ENCODE measurements at regions not wholly inside any gene's neighbourhood (a gene's known extent, or its start where the extent isn't known, plus 50 kb on each side); places are given as distances from the start of the nearest gene placed in this dataset.

GRCh38 chr20:22430746-22431168 is 153.6 kb downstream of the FOXA2 start (continued):
- peak; percentile 73; the same call in 1 of the 2 replicates for TF ChIP-seq ATF1 (CRISPR knock-in tag; IDR thresholded peaks at IDR 0.05)
- TF ChIP-seq RBM22 (optimal IDR thresholded peaks at IDR 0.05; ENCODE audit: low read length), result peak; percentile 87
- peak; percentile 96 for TF ChIP-seq PHF5A (CRISPR knock-in tag; IDR thresholded peaks at IDR 0.05; ENCODE audit: low read depth, unreplicated experiment)
- TF ChIP-seq ZNF143 (CRISPR knock-in tag; IDR thresholded peaks at IDR 0.05), result peak; percentile 47
- peak; percentile 94 for TF ChIP-seq ATF2 (CRISPR knock-in tag; IDR thresholded peaks at IDR 0.05)
- no peak for TF ChIP-seq ZNF18 (CRISPR knock-in tag; IDR thresholded peaks at IDR 0.05; ENCODE audit: insufficient replicate concordance)
- TF ChIP-seq PAX8 (CRISPR knock-in tag; IDR thresholded peaks at IDR 0.05; ENCODE audit: borderline replicate concordance), result no peak
- TF ChIP-seq FOSL1 (CRISPR knock-in tag; IDR thresholded peaks at IDR 0.05; ENCODE audit: borderline replicate concordance), result peak; percentile 34; the same call in 1 of the 2 replicates
- TF ChIP-seq ZNF138 (CRISPR knock-in tag; IDR thresholded peaks at IDR 0.05; ENCODE audit: low read depth), result no peak
- TF ChIP-seq ZNF788 (CRISPR knock-in tag; IDR thresholded peaks at IDR 0.05; ENCODE audit: borderline replicate concordance), result peak; percentile 88; the same call in 1 of the 2 replicates
- peak; percentile 90; the same call in 1 of the 2 replicates for TF ChIP-seq STAT6 (CRISPR knock-in tag; IDR thresholded peaks at IDR 0.05; ENCODE audit: borderline replicate concordance)
- TF ChIP-seq ZNF546 (CRISPR knock-in tag; conservative IDR thresholded peaks at IDR 0.05), result peak; percentile 45; the same call in 1 of the 2 replicates
- TF ChIP-seq HOXA3 (CRISPR knock-in tag; IDR thresholded peaks at IDR 0.05), result peak; percentile 98
- TF ChIP-seq MXD3 (CRISPR knock-in tag; IDR thresholded peaks at IDR 0.05), result peak; percentile 57; the same call in 1 of the 2 replicates
- no peak for TF ChIP-seq EEA1 (CRISPR knock-in tag; IDR thresholded peaks at IDR 0.05; ENCODE audit: borderline replicate concordance)
- no peak for TF ChIP-seq ATF7-NPFF (CRISPR knock-in tag; IDR thresholded peaks at IDR 0.05; ENCODE audit: low read depth)
- TF ChIP-seq YY1 (IDR thresholded peaks at IDR 0.05; ENCODE audit: insufficient read depth, insufficient replicate concordance, low read depth, low read length), result peak; percentile 81
- TF ChIP-seq THAP7 (CRISPR knock-in tag; IDR thresholded peaks at IDR 0.05), result peak; percentile 95
- TF ChIP-seq NCOA1 (CRISPR knock-in tag; IDR thresholded peaks at IDR 0.05), result peak; percentile 89
- no peak; the same call in 1 of the 2 replicates for TF ChIP-seq ZNF569 (CRISPR knock-in tag; IDR thresholded peaks at IDR 0.05; ENCODE audit: borderline replicate concordance)
- TF ChIP-seq ZNF230 (CRISPR knock-in tag; IDR thresholded peaks at IDR 0.05), result no peak; the same call in 1 of the 2 replicates
- TF ChIP-seq TCF7L2 (IDR thresholded peaks at IDR 0.05; ENCODE audit: low read depth, low read length), result no peak
- TF ChIP-seq FIP1L1 (IDR thresholded peaks at IDR 0.05; ENCODE audit: borderline replicate concordance, insufficient read depth, low read depth, low read length), result no peak
- TF ChIP-seq MIER3 (CRISPR knock-in tag; IDR thresholded peaks at IDR 0.05; ENCODE audit: borderline replicate concordance), result peak; percentile 97

Data from HepG2 (cell line).